Hepatocyte (in vitro differentiated cells): ENCODE measurements at regions not wholly inside any gene's neighbourhood (a gene's known extent, or its start where the extent isn't known, plus 50 kb on each side); places are given as distances from the start of the nearest gene placed in this dataset.

Experiments used
- DNase-seq: peaks from one replicate; pipeline ENCODE4 v3.0.0-alpha.2; 2016; ENCODE audit warnings: low spot score
- H2AFZ ChIP-seq: fragments of 200-600 bp; sonication (generic); 2 replicates; pipeline ENCODE4 v1.6.0; 2016; ENCODE audit warnings: antibody characterized with exemption, mild to moderate bottlenecking
- H3K27ac ChIP-seq: fragments of 200-600 bp; sonication (generic); 2 replicates; pipeline ENCODE4 v1.5.1; 2016; ENCODE audit warnings: mild to moderate bottlenecking
- H3K27me3 ChIP-seq: fragments of 200-600 bp; sonication (generic); 2 replicates; pipeline ENCODE4 v1.6.1; 2016
- H3K36me3 ChIP-seq: fragments of 200-600 bp; sonication (generic); replicated peaks from 2 replicates; pipeline ENCODE4 v1.5.1; 2016; ENCODE audit warnings: low read depth; ENCODE audit not compliant: insufficient read depth
- H3K4me1 ChIP-seq: fragments of 200-600 bp; sonication (generic); 2 replicates; pipeline ENCODE4 v1.5.1; 2016; ENCODE audit warnings: mild to moderate bottlenecking, moderate library complexity; ENCODE audit not compliant: insufficient read depth
- H3K4me2 ChIP-seq: fragments of 200-600 bp; sonication (generic); 2 replicates; pipeline ENCODE4 v1.6.0; 2016
- H3K4me3 ChIP-seq: fragments of 200-600 bp; sonication (generic); 2 replicates; pipeline ENCODE4 v1.5.1; 2016; ENCODE audit warnings: mild to moderate bottlenecking
- H3K79me2 ChIP-seq: fragments of 200-600 bp; sonication (generic); 2 replicates; pipeline ENCODE4 v1.6.0; 2017; ENCODE audit warnings: mild to moderate bottlenecking
- H3K9me2 ChIP-seq: fragments of 200-600 bp; sonication (generic); replicated peaks from 2 replicates; pipeline ENCODE4 v1.6.0; 2017; ENCODE audit warnings: mild to moderate bottlenecking; ENCODE audit not compliant: insufficient read depth
- H3K9me3 ChIP-seq: fragments of 200-600 bp; sonication (generic); 2 replicates; pipeline ENCODE4 v1.5.1; 2016; ENCODE audit warnings: low read depth, mild to moderate bottlenecking
- H4K20me1 ChIP-seq: fragments of 200-600 bp; sonication (generic); 2 replicates; pipeline ENCODE4 v1.6.0; 2016; ENCODE audit warnings: mild to moderate bottlenecking; ENCODE audit not compliant: insufficient read depth, poor library complexity, severe bottlenecking
- EZH2 ChIP-seq: fragments of 200-600 bp; sonication (generic); IDR thresholded peaks from 2 replicates; pipeline ENCODE4 v1.6.1; 2016; ENCODE audit warnings: antibody characterized with exemption, mild to moderate bottlenecking, borderline replicate concordance
- EZH2phosphoT487 ChIP-seq: fragments of 200-600 bp; sonication (generic); IDR thresholded peaks from one replicate; pipeline ENCODE4 v1.6.1; 2018; ENCODE audit warnings: antibody characterized with exemption, mild to moderate bottlenecking, low read depth, moderate library complexity; ENCODE audit not compliant: unreplicated experiment, severe bottlenecking
- WGBS: methylation state at CpG from one replicate; pipeline ENCODE4 v1.1.6; 2016; ENCODE audit warnings: low lambda C conversion rate; ENCODE audit errors: missing lambda C conversion rate; 5-methylcytosine and 5-hydroxymethylcytosine counted together
- TF ChIP-seq, protein P1 (sequence below): fragments of 200-600 bp; sonication (generic); IDR thresholded peaks from 2 replicates; pipeline ENCODE4 v1.5.1; 2016; ENCODE audit warnings: antibody characterized with exemption, mild to moderate bottlenecking; ENCODE audit not compliant: poor library complexity

DNA sequence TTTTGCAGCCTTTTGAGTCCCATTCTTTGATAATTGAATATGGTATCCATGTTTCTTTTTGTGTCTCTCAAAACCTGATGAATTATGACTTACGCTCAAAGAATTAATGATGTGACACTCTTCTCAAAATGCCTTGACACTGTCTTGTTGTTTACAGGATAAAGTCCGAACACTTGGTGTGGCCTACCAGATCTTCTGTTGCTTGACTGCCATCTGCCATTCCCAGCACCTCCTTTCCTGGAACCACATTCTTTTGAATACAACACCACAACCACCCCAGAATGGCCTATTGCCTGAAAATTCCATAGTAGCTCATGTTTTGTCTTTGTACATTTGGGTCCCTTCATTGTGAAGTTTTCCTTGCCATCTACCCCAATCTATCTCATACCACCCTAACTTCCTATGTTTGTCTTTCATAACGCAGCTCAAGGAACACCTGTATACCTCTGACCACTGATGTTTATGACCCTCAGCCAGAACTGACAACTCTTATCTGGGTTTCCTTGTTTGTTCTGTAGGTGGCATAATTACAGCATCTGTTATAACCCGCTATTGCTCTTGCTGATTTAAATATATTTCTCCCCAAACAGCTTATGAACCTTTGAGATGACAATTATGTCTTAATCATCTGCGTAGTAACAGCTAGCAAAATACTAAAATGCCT is 991.3 kb downstream of the RAB28 start:
- H3K4me3 ChIP-seq, result no peak overlapping the region
- H4K20me1 ChIP-seq, result no peaks in the 10 kb centered on the region
- no peaks in the 10 kb centered on the region for H3K9me3 ChIP-seq
- TF ChIP-seq EZH2phosphoT487 (no peak), EZH2 (no peak)
- TF ChIP-seq, protein P1, sequence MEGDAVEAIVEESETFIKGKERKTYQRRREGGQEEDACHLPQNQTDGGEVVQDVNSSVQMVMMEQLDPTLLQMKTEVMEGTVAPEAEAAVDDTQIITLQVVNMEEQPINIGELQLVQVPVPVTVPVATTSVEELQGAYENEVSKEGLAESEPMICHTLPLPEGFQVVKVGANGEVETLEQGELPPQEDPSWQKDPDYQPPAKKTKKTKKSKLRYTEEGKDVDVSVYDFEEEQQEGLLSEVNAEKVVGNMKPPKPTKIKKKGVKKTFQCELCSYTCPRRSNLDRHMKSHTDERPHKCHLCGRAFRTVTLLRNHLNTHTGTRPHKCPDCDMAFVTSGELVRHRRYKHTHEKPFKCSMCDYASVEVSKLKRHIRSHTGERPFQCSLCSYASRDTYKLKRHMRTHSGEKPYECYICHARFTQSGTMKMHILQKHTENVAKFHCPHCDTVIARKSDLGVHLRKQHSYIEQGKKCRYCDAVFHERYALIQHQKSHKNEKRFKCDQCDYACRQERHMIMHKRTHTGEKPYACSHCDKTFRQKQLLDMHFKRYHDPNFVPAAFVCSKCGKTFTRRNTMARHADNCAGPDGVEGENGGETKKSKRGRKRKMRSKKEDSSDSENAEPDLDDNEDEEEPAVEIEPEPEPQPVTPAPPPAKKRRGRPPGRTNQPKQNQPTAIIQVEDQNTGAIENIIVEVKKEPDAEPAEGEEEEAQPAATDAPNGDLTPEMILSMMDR, result no peak
- no peaks in the 10 kb centered on the region for H3K79me2 ChIP-seq
- no peaks in the 10 kb centered on the region for H3K36me3 ChIP-seq
- H3K27me3 ChIP-seq, result no peaks in the 10 kb centered on the region
- peaks cover 20% of the 10 kb centered on the region for H3K4me1 ChIP-seq
- H3K9me2 ChIP-seq, result no peaks in the 10 kb centered on the region
- H2AFZ ChIP-seq, result no peak overlapping the region
- 82% methylated on average over 5 of the region's 5 CpGs for WGBS
- H3K27ac ChIP-seq, result no peak overlapping the region
- no peak for DNase-seq
- H3K4me2 ChIP-seq, result no peak overlapping the region

DNA sequence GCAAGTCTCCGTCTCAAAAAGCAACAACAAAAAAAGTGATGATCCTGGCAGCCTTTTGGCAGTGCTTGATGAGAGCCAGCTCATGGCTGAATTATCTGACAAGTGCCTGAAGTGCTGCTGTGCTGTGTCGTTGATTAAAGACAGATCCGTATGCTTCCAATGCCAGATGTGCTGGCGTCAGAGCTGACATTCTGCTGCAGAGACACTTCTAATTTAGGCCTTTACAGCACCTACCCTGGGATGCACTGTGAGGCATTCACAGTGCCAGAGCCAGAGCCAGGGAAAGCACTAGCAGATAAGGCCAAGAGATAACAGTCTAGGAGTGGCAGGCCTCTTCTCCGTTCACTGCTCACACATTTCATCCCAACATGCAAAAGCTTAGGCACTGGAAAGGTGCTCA is 995.5 kb downstream of the RAB28 start:
- peak; percentile 16 for DNase-seq
- Histone ChIP-seq H3K27me3 (no peaks in the 10 kb centered on the region), H3K4me1 (peaks cover 23% of the 10 kb centered on the region), H3K27ac (no peak overlapping the region), H3K4me3 (no peak overlapping the region), H3K4me2 (no peak overlapping the region), H3K36me3 (no peaks in the 10 kb centered on the region), H2AFZ (no peak overlapping the region), H4K20me1 (no peaks in the 10 kb centered on the region), H3K9me3 (no peaks in the 10 kb centered on the region), H3K79me2 (no peaks in the 10 kb centered on the region), H3K9me2 (no peaks in the 10 kb centered on the region)
- 20% methylated on average over 5 of the region's 5 CpGs for WGBS
- TF ChIP-seq EZH2, result no peak
- TF ChIP-seq, protein P1, result no peak
- no peak for TF ChIP-seq EZH2phosphoT487

DNA sequence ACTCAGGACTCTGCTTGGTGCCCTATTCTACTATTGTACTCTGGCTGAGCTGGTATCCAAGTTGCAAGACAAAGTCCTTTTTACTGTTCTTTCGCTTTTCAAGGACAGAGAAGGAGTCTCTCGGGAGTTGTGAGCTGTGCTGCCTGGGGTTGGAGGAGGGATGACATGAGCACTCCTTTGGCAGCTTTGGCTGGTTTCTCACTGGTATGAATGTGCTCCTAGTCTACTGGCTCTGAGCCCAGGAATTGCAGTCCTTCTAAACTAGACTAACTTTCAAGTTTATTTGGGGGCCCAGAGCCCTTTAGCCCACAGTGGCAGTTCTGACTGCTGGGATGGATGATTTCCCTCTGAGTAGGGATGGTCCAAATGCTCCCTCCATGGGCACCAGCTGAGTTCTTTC is 997.1 kb downstream of the RAB28 start:
- 84% methylated on average over 2 of the region's 2 CpGs for WGBS
- Histone ChIP-seq H3K27me3 (no peaks in the 10 kb centered on the region), H3K36me3 (no peaks in the 10 kb centered on the region), H4K20me1 (no peaks in the 10 kb centered on the region), H3K4me2 (no peak overlapping the region), H3K27ac (no peak overlapping the region), H3K4me1 (peaks cover 15% of the 10 kb centered on the region), H3K9me3 (no peaks in the 10 kb centered on the region), H3K79me2 (no peaks in the 10 kb centered on the region), H2AFZ (no peak overlapping the region), H3K4me3 (no peak overlapping the region), H3K9me2 (no peaks in the 10 kb centered on the region)
- DNase-seq, result peak; percentile 11
- TF ChIP-seq, protein P1, result no peak
- TF ChIP-seq EZH2 (no peak), EZH2phosphoT487 (no peak)
